CD14-positive monocyte (primary cell): ENCODE measurements at regions not wholly inside any gene's neighbourhood (a gene's known extent, or its start where the extent isn't known, plus 50 kb on each side); places are given as distances from the start of the nearest gene placed in this dataset.

Experiments used
- DNase-seq, 3 donors: peaks; one replicate each; pipeline ENCODE4 v3.0.0-alpha.2; 2011 to 2022
- H2AFZ ChIP-seq: 2 replicates; pipeline ENCODE4 v1.6.0; 2012; ENCODE audit warnings: mild to moderate bottlenecking, low read depth, low read length, inconsistent platforms; ENCODE audit not compliant: insufficient read depth, poor library complexity, severe bottlenecking
- H3K27ac ChIP-seq, 2 donors: 1 replicate in 1 of 2; 2 replicates in 1 of 2; pipeline ENCODE4 v1.5.1; 2012 to 2013; ENCODE audit warnings: low read length in 2 of 2, control low read depth in 1 of 2, inconsistent platforms in 1 of 2, low read depth in 1 of 2, mild to moderate bottlenecking in 1 of 2
- H3K27me3 ChIP-seq, 2 donors: one replicate each; pipeline versions ENCODE4 v1.6.0 to v1.6.1; 2011 to 2013; ENCODE audit warnings: low read length in 2 of 2; ENCODE audit not compliant: control insufficient read depth in 2 of 2, insufficient read depth in 2 of 2
- H3K36me3 ChIP-seq, 2 donors: replicated peaks in 1 of 2; 1 replicate in 1 of 2; 2 replicates in 1 of 2; pipeline versions ENCODE4 v1.5.1 to v1.6.1; 2012 to 2013; ENCODE audit warnings: low read length in 2 of 2, control low read depth in 1 of 2, inconsistent platforms in 1 of 2, mild to moderate bottlenecking in 1 of 2; ENCODE audit not compliant: insufficient read depth in 2 of 2, control insufficient read depth in 1 of 2
- H3K4me1 ChIP-seq, 2 donors: 1 replicate in 1 of 2; 2 replicates in 1 of 2; pipeline versions ENCODE4 v1.5.1 to v1.6.1; 2012 to 2013; ENCODE audit warnings: low read length in 2 of 2, control low read depth in 1 of 2, inconsistent platforms in 1 of 2, mild to moderate bottlenecking in 1 of 2, moderate library complexity in 1 of 2; ENCODE audit not compliant: insufficient read depth in 2 of 2, control insufficient read depth in 1 of 2
- H3K4me2 ChIP-seq: replicated peaks from 2 replicates; pipeline ENCODE3; 2012; ENCODE audit warnings: low read length, moderate library complexity, mild to moderate bottlenecking; ENCODE audit not compliant: poor library complexity, severe bottlenecking; ENCODE audit errors: extremely low read depth
- H3K4me3 ChIP-seq, 3 experiments: fragments of 200-600 bp in 1 of 3; sonication (generic) in 1 of 3; replicated peaks in 1 of 3; 1 replicate in 2 of 3; 2 replicates in 1 of 3; pipeline ENCODE4 v1.5.1; 2011 to 2013; ENCODE audit warnings: low read length in 3 of 3, mild to moderate bottlenecking in 3 of 3, control low read depth in 2 of 3, low read depth in 2 of 3, inconsistent platforms in 1 of 3, moderate library complexity in 1 of 3
- H3K79me2 ChIP-seq: 2 replicates; pipeline ENCODE4 v1.6.0; 2012; ENCODE audit warnings: mild to moderate bottlenecking, control low read depth, inconsistent platforms, low read length, moderate library complexity; ENCODE audit not compliant: insufficient read depth
- H3K9ac ChIP-seq: 2 replicates; pipeline ENCODE4 v1.6.0; 2017; ENCODE audit warnings: low read length, mild to moderate bottlenecking; ENCODE audit not compliant: insufficient read depth, poor library complexity, severe bottlenecking
- H3K9me3 ChIP-seq, 2 donors: replicated peaks in 1 of 2; 1 replicate in 1 of 2; 2 replicates in 1 of 2; pipeline versions ENCODE4 v1.5.1 to v1.6.1; 2012 to 2013; ENCODE audit warnings: low read length in 2 of 2, control low read depth in 1 of 2; ENCODE audit not compliant: control insufficient read depth in 1 of 2, insufficient read depth in 1 of 2
- H4K20me1 ChIP-seq: 2 replicates; pipeline ENCODE4 v1.6.0; 2012; ENCODE audit warnings: mild to moderate bottlenecking, low read length, control low read depth, moderate library complexity; ENCODE audit not compliant: insufficient read depth
- H3K27ac Mint-ChIP-seq, 7 donors: one replicate each; pipeline ENCODE4 v1.8.0; 2020; ENCODE audit warnings: mild to moderate bottlenecking in 7 of 7, mixed read lengths in 7 of 7, moderate library complexity in 6 of 7, inconsistent platforms in 2 of 7
- H3K27me3 Mint-ChIP-seq, 3 donors: one replicate each; pipeline ENCODE4 v1.8.0; 2021 to 2022; ENCODE audit warnings: low read depth in 3 of 3, mild to moderate bottlenecking in 3 of 3, mixed read lengths in 3 of 3, moderate library complexity in 3 of 3, inconsistent platforms in 1 of 3
- H3K36me3 Mint-ChIP-seq, 2 donors: one replicate each; pipeline ENCODE4 v1.8.0; 2020; ENCODE audit warnings: mixed read lengths in 2 of 2, inconsistent platforms in 1 of 2, mild to moderate bottlenecking in 1 of 2
- H3K4me1 Mint-ChIP-seq: one replicate; pipeline ENCODE4 v1.8.0; 2020; ENCODE audit warnings: mild to moderate bottlenecking, mixed read lengths
- H3K4me3 Mint-ChIP-seq, 2 donors: one replicate each; pipeline ENCODE4 v1.8.0; 2020; ENCODE audit warnings: mild to moderate bottlenecking in 2 of 2, mixed read lengths in 2 of 2, moderate library complexity in 1 of 2
- H3K9me3 Mint-ChIP-seq, 7 donors: one replicate each; pipeline ENCODE4 v1.8.0; 2020 to 2022; ENCODE audit warnings: mixed read lengths in 7 of 7, mild to moderate bottlenecking in 6 of 7, moderate library complexity in 6 of 7, inconsistent platforms in 2 of 7
- CTCF ChIP-seq: fragments of 200-600 bp; IDR thresholded peaks from one replicate; pipeline ENCODE4 v1.8.0; 2022; ENCODE audit warnings: antibody characterized with exemption, mild to moderate bottlenecking
- WGBS: methylation state at CpG from one replicate; pipeline ENCODE4 v1.1.5; 2013; ENCODE audit warnings: missing lambda C conversion rate; ENCODE audit not compliant: insufficient coverage; 5-methylcytosine and 5-hydroxymethylcytosine counted together
- intact Hi-C, 2 donors: fragments of 100-400 bp; cut with micrococcal nuclease; formaldehyde crosslinking; loops; one replicate each; pipeline versions ENCODE4 v1.15.0 to v1.15.1; 2023

- Histone ChIP-seq H3K4me2 (no peak overlapping the region), H3K4me1 (no peaks in the 10 kb centered on the region), H3K9me3 (no peaks in the 10 kb centered on the region), H3K36me3 (no peaks in the 10 kb centered on the region), H3K27ac (no peak overlapping the region), H3K9ac (no peak overlapping the region), H4K20me1 (no peaks in the 10 kb centered on the region), H3K79me2 (no peaks in the 10 kb centered on the region), H3K4me3 (no peak overlapping the region), H3K27me3 (no peaks in the 10 kb centered on the region), H2AFZ (no peak overlapping the region)
- no peaks in the 10 kb centered on the region for H3K9me3 Mint-ChIP-seq
- intact Hi-C loops, result no loop called here
- H3K36me3 Mint-ChIP-seq, result no peaks in the 10 kb centered on the region
- 90% methylated on average over 4 of the region's 8 CpGs for WGBS
- H3K27me3 Mint-ChIP-seq, result peaks cover 3 to 11% (median 5%) of the 10 kb centered on the region in 3 donors
- H3K4me3 Mint-ChIP-seq, result no peak overlapping the region
- DNase-seq, result no peak
- H3K27ac Mint-ChIP-seq, result no peak overlapping the region
- H3K4me1 Mint-ChIP-seq, result peaks cover 8% of the 10 kb centered on the region
- TF ChIP-seq CTCF, result no peak
Observed at GRCh38 chr6:3510617-3511016, 53.8 kb upstream of the SLC22A23 start.

DNA sequence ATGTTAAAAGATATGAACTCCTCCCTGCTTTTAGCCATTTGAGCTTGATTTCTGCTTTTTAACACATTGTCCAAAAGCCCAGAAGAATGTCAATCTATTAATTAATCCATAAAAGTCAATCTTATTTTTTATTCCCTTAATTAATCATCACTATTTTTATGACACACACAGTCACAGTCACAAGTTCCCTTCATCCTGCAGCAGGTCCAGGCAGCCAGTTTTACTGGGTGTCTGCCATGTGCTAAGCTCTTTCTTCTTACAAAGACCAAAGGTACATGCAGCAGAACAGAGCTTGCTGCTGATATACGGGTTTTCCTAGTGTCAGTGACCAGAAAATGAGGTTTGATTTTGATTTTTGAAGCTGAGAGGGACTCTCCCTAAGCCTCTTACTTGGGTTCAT is 53.3 kb upstream of the SLC22A23 start:
- Histone ChIP-seq H3K36me3 (no peaks in the 10 kb centered on the region), H3K4me2 (no peak overlapping the region), H3K27me3 (no peaks in the 10 kb centered on the region), H2AFZ (no peak overlapping the region), H3K4me3 (no peak overlapping the region), H3K79me2 (no peaks in the 10 kb centered on the region), H3K9me3 (no peaks in the 10 kb centered on the region), H4K20me1 (no peaks in the 10 kb centered on the region), H3K9ac (no peak overlapping the region), H3K4me1 (no peaks in the 10 kb centered on the region), H3K27ac (no peak overlapping the region)
- no peak for DNase-seq
- Mint-ChIP-seq H3K4me1 (peaks cover 8% of the 10 kb centered on the region), H3K9me3 (no peaks in the 10 kb centered on the region), H3K36me3 (no peaks in the 10 kb centered on the region), H3K27ac (no peak overlapping the region), H3K27me3 (peaks cover 3 to 11% (median 5%) of the 10 kb centered on the region in 3 donors), H3K4me3 (no peak overlapping the region)
- intact Hi-C loops, result no loop called here
- no peak for TF ChIP-seq CTCF
- WGBS, result no CpG with 5 or more reads among the region's 1 CpG
